Endothelial cell (in vitro differentiated cells): ENCODE measurements at regions not wholly inside any gene's neighbourhood (a gene's known extent, or its start where the extent isn't known, plus 50 kb on each side); places are given as distances from the start of the nearest gene placed in this dataset.
"Not testable (repeated sequence)": the region's sequence is repeated elsewhere in the genome, so short reads cannot be mapped to it uniquely, and the experiment has no call there.

Experiments used
- DNase-seq: peaks from one replicate; pipeline ENCODE4 v3.0.0; 2021; ENCODE audit warnings: low spot score
- H3K27ac Mint-ChIP-seq: one replicate; pipeline ENCODE4 v1.8.0; 2021; ENCODE audit warnings: mixed read lengths, inconsistent platforms; ENCODE audit not compliant: unreplicated experiment
- H3K27me3 Mint-ChIP-seq: one replicate; pipeline ENCODE4 v1.8.0; 2021; ENCODE audit warnings: mild to moderate bottlenecking, moderate library complexity, mixed read lengths, inconsistent platforms; ENCODE audit not compliant: unreplicated experiment
- H3K36me3 Mint-ChIP-seq: one replicate; pipeline ENCODE4 v1.8.0; 2021; ENCODE audit warnings: mild to moderate bottlenecking, low read depth, mixed read lengths, inconsistent platforms; ENCODE audit not compliant: unreplicated experiment
- H3K4me1 Mint-ChIP-seq: one replicate; pipeline ENCODE4 v1.8.0; 2021; ENCODE audit warnings: mild to moderate bottlenecking, mixed read lengths, inconsistent platforms; ENCODE audit not compliant: unreplicated experiment
- H3K4me3 Mint-ChIP-seq: one replicate; pipeline ENCODE4 v1.8.0; 2021; ENCODE audit warnings: mild to moderate bottlenecking, mixed read lengths, inconsistent platforms; ENCODE audit not compliant: unreplicated experiment
- H3K9me3 Mint-ChIP-seq: one replicate; pipeline ENCODE4 v1.8.0; 2021; ENCODE audit warnings: mixed read lengths, inconsistent platforms; ENCODE audit not compliant: unreplicated experiment
- TF ChIP-seq, protein P1 (sequence below): fragments of 200-600 bp; sonication (generic); IDR thresholded peaks from one replicate; pipeline ENCODE4 v1.5.0; 2021; ENCODE audit warnings: antibody characterized with exemption; ENCODE audit not compliant: unreplicated experiment

DNA sequence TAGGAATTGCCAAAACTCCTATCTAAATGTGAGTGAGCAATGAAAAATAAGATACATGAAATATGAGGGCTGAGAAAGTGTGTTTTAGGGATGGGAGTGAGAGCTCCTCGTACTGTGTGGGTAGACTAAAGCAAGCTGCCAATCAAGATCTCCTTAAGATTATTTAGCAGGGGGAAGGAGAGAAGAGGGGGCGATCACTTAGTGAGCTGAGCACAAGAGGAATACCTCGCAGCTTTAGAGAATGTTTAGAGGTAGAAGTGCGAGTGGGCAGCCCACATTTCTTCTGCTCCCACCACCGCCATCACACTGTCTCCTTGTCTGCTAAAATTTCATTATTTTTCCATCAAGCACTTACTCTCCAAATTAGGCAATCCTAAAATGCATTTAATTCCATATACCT lies 312.6 kb downstream of the ALDH8A1 start:
- DNase-seq = no peak
- no peaks in the 10 kb centered on the region for H3K4me1 Mint-ChIP-seq
- H3K27me3 Mint-ChIP-seq = peaks cover 2% of the 10 kb centered on the region
- no peak overlapping the region for H3K4me3 Mint-ChIP-seq
- TF ChIP-seq, protein P1, sequence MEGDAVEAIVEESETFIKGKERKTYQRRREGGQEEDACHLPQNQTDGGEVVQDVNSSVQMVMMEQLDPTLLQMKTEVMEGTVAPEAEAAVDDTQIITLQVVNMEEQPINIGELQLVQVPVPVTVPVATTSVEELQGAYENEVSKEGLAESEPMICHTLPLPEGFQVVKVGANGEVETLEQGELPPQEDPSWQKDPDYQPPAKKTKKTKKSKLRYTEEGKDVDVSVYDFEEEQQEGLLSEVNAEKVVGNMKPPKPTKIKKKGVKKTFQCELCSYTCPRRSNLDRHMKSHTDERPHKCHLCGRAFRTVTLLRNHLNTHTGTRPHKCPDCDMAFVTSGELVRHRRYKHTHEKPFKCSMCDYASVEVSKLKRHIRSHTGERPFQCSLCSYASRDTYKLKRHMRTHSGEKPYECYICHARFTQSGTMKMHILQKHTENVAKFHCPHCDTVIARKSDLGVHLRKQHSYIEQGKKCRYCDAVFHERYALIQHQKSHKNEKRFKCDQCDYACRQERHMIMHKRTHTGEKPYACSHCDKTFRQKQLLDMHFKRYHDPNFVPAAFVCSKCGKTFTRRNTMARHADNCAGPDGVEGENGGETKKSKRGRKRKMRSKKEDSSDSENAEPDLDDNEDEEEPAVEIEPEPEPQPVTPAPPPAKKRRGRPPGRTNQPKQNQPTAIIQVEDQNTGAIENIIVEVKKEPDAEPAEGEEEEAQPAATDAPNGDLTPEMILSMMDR = no peak
- no peaks in the 10 kb centered on the region for H3K9me3 Mint-ChIP-seq
- H3K36me3 Mint-ChIP-seq = no peaks in the 10 kb centered on the region
- H3K27ac Mint-ChIP-seq = no peak overlapping the region

DNA sequence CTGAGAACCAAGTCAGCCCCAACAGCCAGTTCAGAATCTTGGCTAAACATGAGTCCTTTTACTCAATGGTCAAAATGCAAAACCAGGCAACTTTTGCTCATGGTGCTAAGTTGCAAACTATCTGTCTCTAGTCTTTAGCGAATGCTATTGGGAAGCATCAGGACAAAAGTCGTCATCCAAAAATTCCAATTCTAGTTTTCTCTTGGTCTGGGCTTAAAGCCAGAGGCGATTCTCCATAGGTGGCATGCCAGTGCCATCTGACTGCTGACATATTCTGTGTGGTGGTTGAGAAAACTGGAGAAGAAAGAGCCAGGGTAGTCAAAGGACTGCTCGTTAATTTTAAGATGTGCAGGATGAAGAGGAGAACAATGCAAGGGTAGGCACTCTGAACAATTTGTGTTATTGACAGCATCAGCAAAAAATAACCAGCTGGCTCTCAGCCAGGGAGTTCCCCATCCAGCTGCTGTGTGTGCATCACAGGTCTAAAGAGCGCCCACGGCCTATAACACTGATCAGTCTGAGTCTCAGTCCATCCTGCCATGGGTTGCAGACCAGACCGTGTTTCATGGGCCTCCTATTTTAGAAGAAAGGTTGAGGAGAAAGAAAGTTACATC lies 313.6 kb downstream of the ALDH8A1 start:
- no peaks in the 10 kb centered on the region for H3K9me3 Mint-ChIP-seq
- TF ChIP-seq, protein P1 = no peak
- H3K27ac Mint-ChIP-seq = no peak overlapping the region
- no peaks in the 10 kb centered on the region for H3K4me1 Mint-ChIP-seq
- H3K36me3 Mint-ChIP-seq = no peaks in the 10 kb centered on the region
- H3K4me3 Mint-ChIP-seq = no peak overlapping the region
- no peak for DNase-seq
- peaks cover 2% of the 10 kb centered on the region for H3K27me3 Mint-ChIP-seq

DNA sequence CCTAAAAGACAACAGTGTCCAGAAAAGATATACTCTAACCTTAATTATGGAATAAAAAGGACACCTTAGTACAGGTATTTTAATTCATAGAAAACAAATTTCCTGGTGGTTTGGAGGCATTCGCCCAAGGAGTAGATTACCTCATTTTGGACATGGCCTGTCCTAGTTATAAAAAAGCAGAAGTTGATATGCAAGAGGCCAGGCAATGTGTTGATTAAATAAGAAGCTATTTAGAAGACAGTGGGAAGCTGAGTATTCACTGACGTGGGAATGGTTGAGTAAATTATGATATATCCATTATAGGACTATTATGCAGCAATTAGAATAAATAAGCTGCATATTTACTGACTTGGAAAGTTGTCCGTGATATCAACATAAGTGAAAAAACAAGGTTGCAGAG lies 314.9 kb downstream of the ALDH8A1 start:
- TF ChIP-seq, protein P1 = no peak
- Mint-ChIP-seq H3K27me3 (peaks cover 2% of the 10 kb centered on the region), H3K27ac (no peak overlapping the region), H3K36me3 (no peaks in the 10 kb centered on the region), H3K9me3 (no peaks in the 10 kb centered on the region), H3K4me1 (no peaks in the 10 kb centered on the region), H3K4me3 (no peak overlapping the region)
- no peak for DNase-seq

DNA sequence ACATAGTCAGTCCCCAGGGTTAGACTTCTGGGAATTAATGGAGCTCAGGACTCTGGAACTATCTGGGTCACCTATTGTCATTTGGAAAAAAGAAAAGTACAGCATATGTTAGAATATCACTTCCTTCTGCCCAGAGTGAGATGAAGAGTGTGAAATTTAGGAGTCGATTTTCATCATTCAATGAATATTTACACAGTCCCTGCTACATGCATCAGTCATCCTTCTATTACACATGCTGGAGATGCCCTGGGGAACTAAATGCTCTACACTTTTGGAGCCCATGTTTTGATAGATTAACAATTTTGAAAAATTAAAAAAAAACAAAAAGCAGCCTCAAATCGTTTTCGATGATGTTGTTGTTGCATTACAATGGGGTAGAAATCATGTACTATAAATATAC lies 315.4 kb downstream of the ALDH8A1 start:
- Mint-ChIP-seq H3K27me3 (peaks cover 2% of the 10 kb centered on the region), H3K4me3 (no peak overlapping the region), H3K36me3 (no peaks in the 10 kb centered on the region), H3K27ac (no peak overlapping the region), H3K9me3 (no peaks in the 10 kb centered on the region), H3K4me1 (no peaks in the 10 kb centered on the region)
- DNase-seq = no peak
- TF ChIP-seq, protein P1 = no peak

DNA sequence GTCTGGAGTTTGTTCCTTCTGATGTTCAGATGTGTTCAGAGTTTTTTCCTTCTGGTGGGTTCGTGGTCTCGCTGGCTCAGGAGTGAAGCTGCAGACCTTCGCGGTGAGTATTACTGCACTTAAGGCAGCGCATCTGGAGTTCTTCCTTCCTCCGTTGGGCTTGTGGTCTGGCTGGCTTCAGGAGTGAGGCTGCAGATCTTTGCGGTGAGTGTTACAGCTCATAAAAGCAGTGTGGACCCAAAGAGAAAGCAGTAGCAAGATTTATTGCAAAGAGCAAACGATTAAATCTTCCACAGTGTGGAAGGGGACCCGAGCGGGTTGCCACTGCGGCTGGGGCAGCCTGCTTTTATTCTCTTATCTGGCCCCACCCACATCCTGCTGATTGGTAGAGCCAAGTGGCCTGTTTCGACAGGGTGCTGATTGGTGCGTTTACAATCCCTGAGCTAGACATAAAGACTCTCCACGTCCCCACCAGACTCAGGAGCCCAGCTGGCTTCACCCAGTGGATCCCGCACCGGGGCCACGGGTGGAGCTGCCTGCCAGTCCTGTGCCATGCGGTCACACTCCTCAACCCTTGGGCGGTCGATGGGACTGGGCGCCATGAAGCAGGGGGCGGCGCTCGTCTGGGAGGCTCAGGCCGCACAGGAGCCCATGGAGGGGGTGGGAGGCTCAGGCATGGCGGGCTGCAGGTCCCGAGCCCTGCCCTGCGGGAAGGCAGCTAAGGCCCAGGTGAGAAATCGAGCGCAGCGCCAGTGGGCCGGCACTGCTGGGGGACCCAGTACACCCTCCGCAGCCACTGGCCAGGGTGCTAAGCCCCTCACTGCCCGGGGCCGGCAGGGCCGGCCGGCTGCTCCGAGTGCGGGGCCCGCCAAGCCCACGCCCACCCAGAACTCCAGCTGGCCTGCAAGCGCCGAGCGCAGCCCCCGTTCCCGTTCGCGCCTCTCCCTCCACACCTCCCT lies 315.3 kb upstream of the SGK1 start:
- not testable (repeated sequence) for DNase-seq, H3K4me3 Mint-ChIP-seq, H3K9me3 Mint-ChIP-seq, H3K27ac Mint-ChIP-seq, H3K4me1 Mint-ChIP-seq, H3K36me3 Mint-ChIP-seq, H3K27me3 Mint-ChIP-seq
